Tibial nerve (tissue), 4 donors: ENCODE measurements at regions not wholly inside any gene's neighbourhood (a gene's known extent, or its start where the extent isn't known, plus 50 kb on each side); places are given as distances from the start of the nearest gene placed in this dataset.
A peak's percentile ranks its signal among the peaks of the same experiment; 100 is the strongest.

Experiments
- DNase-seq, 2 donors: peaks; one replicate each; pipeline ENCODE4 v3.0.0-alpha.2; 2019; ENCODE audit warnings: low spot score in 2 of 2
- H3K27ac ChIP-seq, 4 donors: fragments of 200-600 bp; sonication (generic) in 3 of 4; one replicate each; pipeline ENCODE4 v1.5.1; 2017 to 2019; ENCODE audit warnings: mild to moderate bottlenecking in 1 of 4
- H3K27me3 ChIP-seq, 2 donors: fragments of 200-600 bp; sonication (generic) in 1 of 2; one replicate each; pipeline versions ENCODE4 v1.5.1 to v1.6.0; 2017 to 2019
- H3K36me3 ChIP-seq, 3 donors: fragments of 200-600 bp; sonication (generic); one replicate each; pipeline ENCODE4 v1.5.1; 2018 to 2019
- H3K4me1 ChIP-seq, 4 donors: fragments of 200-600 bp; sonication (generic) in 3 of 4; one replicate each; pipeline ENCODE4 v1.5.1; 2017 to 2019
- H3K4me3 ChIP-seq, 4 donors: fragments of 200-600 bp; sonication (generic) in 3 of 4; one replicate each; pipeline ENCODE4 v1.5.1; 2017 to 2019; ENCODE audit warnings: mild to moderate bottlenecking in 1 of 4, moderate library complexity in 1 of 4
- H3K9me3 ChIP-seq, 4 donors: fragments of 200-600 bp; sonication (generic) in 3 of 4; one replicate each; pipeline ENCODE4 v1.5.1; 2017 to 2019
- CTCF ChIP-seq, 5 experiments: fragments of 200-600 bp in 3 of 5; fragments of 450-650 bp in 2 of 5; sonication (generic) in 3 of 5; IDR thresholded peaks; one replicate each; pipeline ENCODE4 v1.5.1; 2016 to 2019; ENCODE audit warnings: antibody characterized with exemption in 5 of 5, mild to moderate bottlenecking in 3 of 5, moderate library complexity in 2 of 5
- EP300 ChIP-seq, 2 donors: sonication (generic); formaldehyde crosslinking; IDR thresholded peaks; one replicate each; pipeline ENCODE4 v1.6.1; 2017; ENCODE audit warnings: antibody characterized with exemption in 2 of 2, mild to moderate bottlenecking in 1 of 2
- POLR2A ChIP-seq, 2 donors: fragments of 450-650 bp; IDR thresholded peaks; one replicate each; pipeline ENCODE4 v1.6.1; 2017; ENCODE audit warnings: antibody characterized with exemption in 2 of 2, mild to moderate bottlenecking in 2 of 2, moderate library complexity in 2 of 2
- WGBS, 2 donors: methylation state at CpG; one replicate each; pipeline ENCODE4 v1.1.5; 2018; 5-methylcytosine and 5-hydroxymethylcytosine counted together

GRCh38 chr15:39192979-39193560 lies 387.8 kb upstream of the THBS1 start:
- TF ChIP-seq CTCF (IDR thresholded peaks at IDR 0.05) (no peak), POLR2A (IDR thresholded peaks at IDR 0.05) (no peak), EP300 (IDR thresholded peaks at IDR 0.05) (no peak)
- Histone ChIP-seq H3K4me1 (peaks cover 0 to 19% (median 6%) of the 10 kb centered on the region in 4 donors), H3K4me3 (no peak overlapping the region), H3K27me3 (no peaks in the 10 kb centered on the region), H3K27ac (peak overlapping the region in 2 of 4 donors; percentile 48 to 50), H3K36me3 (no peaks in the 10 kb centered on the region), H3K9me3 (no peaks in the 10 kb centered on the region)
- WGBS, 2 donors = 59 to 63% methylated on average over 3 of the region's 3 CpGs
- DNase-seq = no peak

- TF ChIP-seq POLR2A (IDR thresholded peaks at IDR 0.05) (no peak), CTCF (IDR thresholded peaks at IDR 0.05) (no peak), EP300 (IDR thresholded peaks at IDR 0.05) (no peak)
- DNase-seq = no peak
- H3K4me1 ChIP-seq = peaks cover 0 to 21% (median 7%) of the 10 kb centered on the region in 4 donors
- H3K36me3 ChIP-seq = no peaks in the 10 kb centered on the region
- H3K27me3 ChIP-seq = no peaks in the 10 kb centered on the region
- 79 to 89% methylated on average over 2 of the region's 2 CpGs for WGBS, 2 donors
- no peaks in the 10 kb centered on the region for H3K9me3 ChIP-seq
- H3K4me3 ChIP-seq = no peak overlapping the region
- peak overlapping the region in 2 of 4 donors; percentile 48 to 50 for H3K27ac ChIP-seq
Observed at GRCh38 chr15:39193611-39194010, 387.3 kb upstream of the THBS1 start.

GRCh38 chr15:39194106-39194830 lies 386.6 kb upstream of the THBS1 start:
- H3K36me3 ChIP-seq = no peaks in the 10 kb centered on the region
- H3K9me3 ChIP-seq = no peaks in the 10 kb centered on the region
- no peaks in the 10 kb centered on the region for H3K27me3 ChIP-seq
- no peak overlapping the region for H3K4me3 ChIP-seq
- H3K4me1 ChIP-seq = peaks cover 0 to 24% (median 10%) of the 10 kb centered on the region in 4 donors
- DNase-seq = no peak
- WGBS, 2 donors = 82 to 84% methylated on average over 2 of the region's 2 CpGs
- H3K27ac ChIP-seq = peak overlapping the region in 2 of 4 donors; percentile 48 to 50
- TF ChIP-seq EP300 (IDR thresholded peaks at IDR 0.05) (no peak), POLR2A (IDR thresholded peaks at IDR 0.05) (no peak), CTCF (IDR thresholded peaks at IDR 0.05) (no peak)

- WGBS, 2 donors = 51 to 59% methylated on average over 3 of the region's 3 CpGs
- H3K4me1 ChIP-seq = peaks cover 0 to 29% (median 11%) of the 10 kb centered on the region in 4 donors
- no peak overlapping the region for H3K4me3 ChIP-seq
- no peaks in the 10 kb centered on the region for H3K27me3 ChIP-seq
- DNase-seq = no peak
- H3K27ac ChIP-seq = no peak overlapping the region
- TF ChIP-seq EP300 (IDR thresholded peaks at IDR 0.05) (no peak), POLR2A (IDR thresholded peaks at IDR 0.05) (no peak), CTCF (IDR thresholded peaks at IDR 0.05) (no peak)
- no peaks in the 10 kb centered on the region for H3K36me3 ChIP-seq
- H3K9me3 ChIP-seq = no peaks in the 10 kb centered on the region
Observed at GRCh38 chr15:39195961-39196486, 384.9 kb upstream of the THBS1 start.
